NCI-H1092 treated with DMSO at 0.1 percent for 48 hours (cell line): ENCODE measurements at regions not wholly inside any gene's neighbourhood (a gene's known extent, or its start where the extent isn't known, plus 50 kb on each side); places are given as distances from the start of the nearest gene placed in this dataset.

ENCODE experiments used
- DNase-seq: peaks from one replicate; lab custom pipeline; 2025; lab: John Stamatoyannopoulos, UW

GRCh38 chr6:74091794-74092157 is 395.8 kb downstream of the CD109 start:
- DNase-seq = no peak

DNA sequence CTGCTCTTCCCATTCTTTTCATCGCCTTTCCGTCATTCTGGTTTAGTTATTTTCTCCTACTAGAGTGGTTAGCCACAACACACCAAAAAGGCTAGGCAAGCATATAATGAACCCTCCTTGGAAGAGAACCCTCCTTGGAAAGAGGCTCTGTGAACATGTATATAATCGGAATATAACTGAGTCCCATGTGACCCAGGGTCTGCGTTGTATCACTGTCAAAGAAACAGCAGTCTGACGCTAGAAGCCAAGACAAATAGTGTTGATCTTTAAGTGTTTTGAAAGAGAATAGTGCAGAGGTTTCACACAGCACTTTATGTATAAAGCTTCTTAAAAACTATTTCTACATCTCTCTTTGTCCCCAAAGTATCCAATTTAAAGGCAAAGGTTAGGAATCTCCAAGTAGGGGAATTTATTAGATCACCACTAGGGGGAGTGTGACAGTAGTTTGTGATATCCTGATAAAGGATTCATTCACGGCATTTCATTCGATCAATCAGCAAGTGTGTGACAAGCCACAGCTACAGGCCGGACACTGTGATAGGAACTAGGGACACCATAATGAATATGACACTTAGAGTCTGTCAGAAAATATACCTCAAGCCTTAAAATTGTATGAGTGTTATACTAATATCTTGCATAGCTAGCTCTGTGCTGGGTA is 395.3 kb downstream of the CD109 start:
- DNase-seq = peak; percentile 59

DNA sequence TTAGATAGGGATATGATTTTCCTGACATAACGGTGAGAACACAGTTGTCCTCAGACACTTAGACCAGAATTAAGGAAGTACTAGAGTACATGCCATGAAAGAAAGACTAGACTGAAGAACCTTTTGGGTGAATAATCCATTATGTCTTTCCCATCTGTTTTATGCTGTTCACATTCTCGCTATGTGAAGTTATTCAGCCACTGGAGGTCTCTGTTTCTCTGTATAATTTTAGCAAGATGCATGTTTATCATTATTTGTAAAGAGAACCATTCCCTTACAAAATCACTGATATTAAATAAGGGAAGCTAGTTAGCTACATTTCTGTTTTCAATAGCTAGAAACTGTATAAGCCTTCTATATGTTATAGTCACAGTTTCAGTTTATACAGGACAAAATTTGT is 391.9 kb downstream of the CD109 start:
- DNase-seq = no peak

DNA sequence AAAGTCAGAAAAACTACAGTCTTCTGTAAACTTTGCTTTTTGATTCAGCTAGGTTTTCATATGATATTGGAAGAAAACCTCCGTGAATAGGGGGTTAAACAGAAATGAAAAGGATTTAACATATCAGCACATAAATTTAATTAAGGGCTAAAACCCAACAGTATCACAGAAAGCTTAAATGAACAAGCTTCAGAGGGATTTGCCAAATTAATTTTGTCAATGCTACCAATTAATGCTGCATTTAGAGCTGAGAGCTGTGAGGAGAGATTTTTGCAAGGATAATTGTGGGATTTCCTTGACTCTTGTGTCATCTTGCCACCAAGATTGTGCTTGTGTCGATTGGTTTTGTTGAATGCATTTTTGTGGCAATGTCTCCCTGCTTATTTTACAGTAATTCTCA is 379.9 kb downstream of the CD109 start:
- DNase-seq = no peak

GRCh38 chr6:74075323-74075722 is 379.3 kb downstream of the CD109 start:
- no peak for DNase-seq

DNA sequence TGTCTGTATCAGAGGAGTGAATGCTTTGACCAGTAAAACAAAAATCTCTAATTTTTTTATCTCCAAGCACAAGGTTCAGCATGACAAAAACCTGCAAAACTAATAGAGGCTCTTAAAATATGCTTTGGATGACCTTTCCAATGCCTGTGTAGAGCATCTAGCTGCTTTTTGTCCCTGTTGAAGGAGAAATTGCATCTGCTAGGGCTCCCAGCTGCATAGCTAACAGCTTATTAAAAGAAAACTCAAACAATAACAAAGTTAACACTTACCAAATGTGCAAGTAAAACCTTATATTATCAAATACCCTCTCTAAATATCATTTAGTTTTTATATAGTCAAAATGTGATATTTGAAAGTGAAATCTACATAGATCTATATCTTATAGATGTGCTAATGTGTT is 378.6 kb downstream of the CD109 start:
- no peak for DNase-seq

DNA sequence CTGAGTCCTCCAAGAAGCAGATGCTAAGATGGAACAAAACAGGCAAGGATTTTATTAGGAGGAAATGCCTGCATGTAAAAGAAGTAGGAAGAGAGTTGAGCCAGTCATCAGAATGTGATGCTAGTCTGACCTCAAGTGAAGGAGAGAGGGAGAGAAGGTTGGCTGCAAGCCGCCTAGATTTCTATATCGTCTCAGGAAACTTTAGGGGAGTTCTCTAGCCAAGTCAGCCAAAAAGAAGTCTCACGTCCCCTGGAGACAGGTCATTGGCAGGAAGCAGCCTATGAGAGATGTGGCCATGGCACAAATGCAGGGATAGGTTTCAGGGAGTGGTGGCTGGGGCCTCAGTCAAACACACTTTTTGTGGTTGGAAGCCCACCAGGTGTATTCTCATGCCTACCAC is 378.0 kb downstream of the CD109 start:
- no peak for DNase-seq

- DNase-seq = no peak
Measured at GRCh38 chr6:74073429-74073828, 377.4 kb downstream of the CD109 start.

GRCh38 chr6:74071214-74071613 is 375.2 kb downstream of the CD109 start:
- DNase-seq = no peak

DNA sequence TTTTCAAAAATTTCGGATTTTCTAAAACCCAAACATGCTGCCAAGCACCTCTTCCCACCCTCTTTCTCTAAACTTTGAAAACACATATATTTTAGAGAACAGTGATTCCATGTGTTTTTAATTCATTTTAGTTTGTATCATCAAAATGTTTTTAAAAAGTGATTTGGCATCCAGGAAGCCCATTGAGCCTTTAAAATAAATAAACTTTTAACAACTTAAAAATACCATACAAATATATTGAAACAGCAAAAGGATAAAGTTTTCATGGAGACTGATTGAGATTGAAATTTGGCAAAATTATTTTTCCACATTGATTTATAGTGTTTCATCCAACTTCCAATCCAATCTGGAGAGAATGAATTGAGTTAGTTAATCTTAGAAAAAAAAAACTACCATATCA is 374.7 kb downstream of the CD109 start:
- no peak for DNase-seq

DNA sequence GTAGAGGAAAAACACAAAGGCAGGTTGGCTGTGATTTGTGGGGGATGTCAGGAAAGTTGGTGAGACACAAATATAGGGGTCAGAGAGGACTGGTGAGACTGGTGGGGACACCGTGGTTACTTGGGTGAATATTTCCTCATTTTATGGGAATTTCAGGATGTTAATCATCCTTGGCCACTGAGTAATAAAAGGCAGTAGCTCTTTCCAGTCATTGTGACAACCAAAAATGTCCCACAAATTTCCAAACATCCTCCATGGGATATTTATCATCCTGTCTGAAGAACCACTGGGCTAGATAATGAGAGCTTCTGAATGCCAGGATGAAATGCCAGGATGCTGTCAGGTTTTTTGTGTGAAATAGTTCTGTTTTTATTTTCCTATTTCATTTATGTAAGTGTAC is 374.1 kb downstream of the CD109 start:
- no peak for DNase-seq

DNA sequence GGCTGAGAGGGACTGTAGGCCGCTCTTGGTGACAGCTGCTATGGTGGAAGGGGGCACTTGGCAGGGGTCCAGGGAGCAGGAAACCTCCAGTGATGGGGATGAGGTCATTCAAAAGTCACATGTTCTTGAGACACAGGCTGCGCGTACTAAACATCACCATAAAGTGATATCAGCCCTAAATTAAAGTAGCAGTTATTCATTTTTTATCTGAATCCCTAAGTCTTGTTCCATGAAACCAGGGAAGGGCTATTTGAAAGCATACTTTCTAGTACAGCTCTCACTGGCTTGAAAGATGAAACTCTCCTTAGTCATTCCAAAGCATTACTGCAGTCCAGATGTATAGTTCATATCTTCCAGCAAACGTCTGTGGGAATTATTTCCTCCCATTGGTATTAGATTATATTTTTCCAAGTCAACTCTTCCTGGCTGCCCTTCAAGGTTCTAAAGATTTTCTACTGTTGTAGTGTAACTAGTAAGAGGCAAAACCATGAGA is 373.1 kb downstream of the CD109 start:
- DNase-seq = no peak

DNA sequence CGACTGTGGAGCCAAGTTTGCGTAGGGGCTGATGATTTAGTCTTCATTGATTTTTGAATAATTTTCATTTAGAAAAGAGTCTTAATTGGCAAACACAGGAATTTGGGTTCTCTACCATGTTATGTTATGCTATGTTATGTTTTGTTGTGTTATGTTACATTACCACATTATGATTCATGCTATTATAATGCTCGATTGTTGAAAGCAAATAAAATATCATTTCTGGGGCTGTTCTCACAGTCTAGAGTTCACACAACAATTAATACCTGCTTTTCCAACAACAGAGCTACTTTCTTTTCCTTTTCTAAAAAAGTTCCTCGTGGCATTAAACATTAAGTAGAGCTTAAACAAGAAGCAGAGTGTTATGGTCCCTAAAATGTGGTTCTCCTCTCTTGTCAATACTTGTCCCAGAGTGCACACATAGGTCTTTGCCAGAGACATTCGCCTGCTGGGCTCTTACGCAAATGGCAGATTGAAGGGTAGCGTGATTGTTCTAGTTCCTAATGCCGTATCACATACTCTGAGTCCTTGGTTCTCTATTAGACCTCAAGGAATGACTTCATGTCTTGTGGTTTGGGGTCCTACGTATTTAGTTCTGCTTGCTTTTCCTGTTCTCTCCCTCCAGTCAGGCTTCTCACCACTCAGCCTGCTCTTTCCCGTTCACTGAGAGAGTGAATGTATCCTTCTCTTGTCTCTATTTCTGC is 370.3 kb downstream of the CD109 start:
- DNase-seq = no peak

GRCh38 chr6:74065705-74066104 is 369.7 kb downstream of the CD109 start:
- DNase-seq = no peak

DNA sequence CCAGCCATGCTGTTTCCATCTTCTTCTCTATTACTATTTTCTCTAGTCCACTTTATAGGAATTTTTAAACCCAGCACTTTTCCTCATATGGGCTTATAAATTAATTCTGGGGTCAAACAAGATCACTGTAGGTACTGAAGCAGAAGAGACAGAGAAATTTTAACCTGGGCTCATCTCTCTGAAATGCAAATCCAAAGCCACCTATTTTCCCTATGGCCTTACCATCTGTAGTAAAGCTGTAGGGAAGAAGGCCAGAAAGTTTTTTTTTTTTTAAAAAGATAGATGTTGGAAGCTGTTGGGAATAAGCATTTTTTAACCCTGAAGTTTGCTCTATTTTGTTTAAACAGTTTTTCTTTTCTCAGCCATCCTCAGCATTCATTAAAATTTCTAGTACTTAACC is 367.4 kb downstream of the CD109 start:
- no peak for DNase-seq

- DNase-seq = no peak
Measured at GRCh38 chr6:74061201-74061600, 365.2 kb downstream of the CD109 start.

DNA sequence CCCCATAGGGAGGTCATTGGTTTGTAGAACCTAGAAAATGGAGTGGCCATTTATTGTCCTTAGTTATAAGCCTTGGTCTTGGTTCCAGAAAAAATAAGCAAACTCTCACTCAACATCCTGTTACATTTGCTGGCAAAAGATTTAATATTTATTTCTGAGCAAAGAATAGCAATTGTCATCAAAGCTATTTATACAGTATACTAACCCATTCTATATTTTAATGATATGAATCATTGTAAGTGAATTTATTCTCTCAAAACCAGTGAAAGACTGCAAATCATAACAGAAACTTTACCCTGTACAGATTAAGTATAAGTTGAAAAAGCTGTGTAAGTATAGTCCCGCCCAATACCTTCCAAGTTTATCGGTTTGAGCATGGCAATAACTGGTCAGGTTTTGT is 364.4 kb downstream of the CD109 start:
- no peak for DNase-seq

DNA sequence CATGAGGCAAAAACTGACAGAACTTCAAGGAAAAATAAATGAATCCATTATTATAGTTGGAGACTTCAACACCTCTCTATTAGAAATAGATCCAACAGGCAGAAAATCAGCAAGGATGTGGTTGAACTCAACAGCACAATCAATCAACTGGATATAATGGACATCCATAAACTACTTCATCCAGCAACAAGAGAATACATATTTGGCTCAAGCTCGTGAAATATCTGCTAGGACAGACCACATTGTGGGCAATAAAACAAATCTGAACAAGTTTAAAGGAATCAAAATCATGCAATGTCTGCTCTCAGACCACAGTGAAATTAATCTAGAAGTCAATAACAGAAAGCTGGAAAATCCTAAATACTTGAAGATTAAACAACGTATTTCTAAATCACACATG is 362.6 kb downstream of the CD109 start:
- DNase-seq = no peak

DNA sequence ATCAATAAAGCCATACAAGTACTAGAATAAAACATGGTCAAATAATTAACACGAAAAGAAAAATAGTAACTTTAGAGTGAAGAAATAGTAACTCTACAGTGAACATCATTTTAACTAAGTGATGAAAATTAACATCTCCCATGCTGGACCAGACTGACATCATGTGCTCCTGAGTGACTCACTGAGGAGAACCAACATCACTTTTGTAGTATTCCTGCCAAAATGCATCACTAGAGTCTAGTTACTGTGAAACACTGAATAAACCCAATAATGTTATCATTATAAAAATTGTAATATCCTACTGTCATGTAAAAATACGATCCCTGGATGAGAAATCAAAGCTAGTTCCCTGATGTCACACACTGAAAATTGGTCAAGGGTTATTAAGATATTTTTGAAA is 361.3 kb downstream of the CD109 start:
- no peak for DNase-seq

DNA sequence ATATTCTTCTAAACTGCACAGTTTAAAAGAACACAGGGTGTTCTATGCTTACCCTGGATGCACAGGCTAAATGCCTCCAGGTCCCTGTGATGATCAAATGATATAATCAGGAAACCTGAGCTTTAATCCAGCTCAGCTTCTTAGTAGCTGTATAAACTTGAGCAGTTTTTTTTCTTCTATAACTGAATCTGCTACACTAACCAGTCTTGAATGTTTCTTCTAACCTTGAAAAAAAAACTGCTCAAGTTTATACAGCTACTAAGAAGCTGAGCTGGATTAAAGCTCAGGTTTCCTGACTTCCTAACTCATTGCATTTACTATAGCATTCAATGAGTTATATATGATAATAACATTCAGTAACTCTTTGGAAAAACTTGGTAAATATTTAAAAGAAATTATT is 358.2 kb downstream of the CD109 start:
- no peak for DNase-seq

- no peak for DNase-seq
Measured at GRCh38 chr6:74050921-74051320, 354.9 kb downstream of the CD109 start.

DNA sequence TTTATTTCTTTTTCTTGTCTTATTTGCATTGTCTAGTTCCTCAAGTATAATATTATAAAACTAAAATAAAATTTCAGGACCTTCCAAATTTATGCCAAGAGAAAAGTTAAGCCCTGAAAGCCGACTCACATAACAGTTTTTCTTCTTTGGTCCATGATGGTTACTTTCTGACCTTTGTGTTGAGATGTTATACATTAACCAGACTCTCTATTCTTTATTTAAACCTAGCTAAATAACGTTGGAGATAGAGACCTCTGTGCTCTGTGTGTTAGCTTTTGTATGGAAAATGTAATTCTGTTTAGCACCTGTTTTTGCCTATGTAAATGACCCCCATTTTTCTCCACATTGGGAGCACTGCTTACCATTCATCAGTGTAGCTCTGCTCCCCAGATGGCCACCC is 352.4 kb downstream of the CD109 start:
- no peak for DNase-seq

- DNase-seq = no peak
Measured at GRCh38 chr6:74044417-74045096, 348.6 kb downstream of the CD109 start.
